ENCODE measurements at regions not wholly inside any gene's neighbourhood (a gene's known extent, or its start where the extent isn't known, plus 50 kb on each side); places are given as distances from the start of the nearest gene placed in this dataset.

DNA sequence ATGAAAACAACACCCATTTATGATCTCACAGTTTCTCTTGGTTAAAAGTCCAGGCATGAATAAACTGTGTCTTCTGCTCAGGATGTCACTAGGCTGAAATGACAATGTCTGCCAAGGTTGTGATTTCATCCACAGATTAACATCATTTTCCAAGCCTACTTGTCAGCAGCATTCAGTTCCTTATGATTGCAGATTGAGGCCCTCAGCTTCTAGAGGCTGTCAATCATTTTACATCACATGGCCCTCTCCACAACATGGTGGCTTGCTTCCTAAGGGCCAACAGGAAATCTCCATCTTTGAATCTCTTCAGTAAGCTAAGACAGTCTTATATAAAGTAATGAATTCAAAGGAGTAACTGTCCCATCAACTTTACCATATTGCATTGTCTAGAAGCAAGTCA, 377.6 kb downstream of the ANKRD7 start:
- Histone ChIP-seq H3K9me3 (ENCODE audit: low read depth, low read length, poor library complexity, severe bottlenecking) (no peaks in the 10 kb centered on the region), H3K4me3 (ENCODE audit: low read depth, low read length, poor library complexity, severe bottlenecking) (no peak overlapping the region), H3K27ac (ENCODE audit: low read depth, low read length, poor library complexity, severe bottlenecking) (no peak overlapping the region), H3K36me3 (ENCODE audit: insufficient read depth, low read length, poor library complexity, severe bottlenecking) (no peaks in the 10 kb centered on the region), H3K4me1 (ENCODE audit: insufficient read depth, low read length, poor library complexity, severe bottlenecking) (no peaks in the 10 kb centered on the region), H3K27me3 (replicated peaks; ENCODE audit: insufficient read depth, low read depth, low read length, poor library complexity) (no peaks in the 10 kb centered on the region)
- intact Hi-C loops (cut with micrococcal nuclease; ENCODE audit: unreplicated experiment): no loop called here
- BruUV-seq (replicated peaks): no TSS peak
- TF ChIP-seq EZH2 (IDR thresholded peaks at IDR 0.05; ENCODE audit: borderline replicate concordance, low read depth, low read length, poor library complexity, severe bottlenecking): no peak
- no peak for TF ChIP-seq CTCF (conservative IDR thresholded peaks at IDR 0.05; ENCODE audit: low read depth, low read length)
- POLR2A ChIA-PET (ENCODE audit: low non-redundant PET): no interaction called here
- CTCF ChIA-PET: no interaction called here
- DNase-seq (ENCODE audit: low spot score): no peak

DNA sequence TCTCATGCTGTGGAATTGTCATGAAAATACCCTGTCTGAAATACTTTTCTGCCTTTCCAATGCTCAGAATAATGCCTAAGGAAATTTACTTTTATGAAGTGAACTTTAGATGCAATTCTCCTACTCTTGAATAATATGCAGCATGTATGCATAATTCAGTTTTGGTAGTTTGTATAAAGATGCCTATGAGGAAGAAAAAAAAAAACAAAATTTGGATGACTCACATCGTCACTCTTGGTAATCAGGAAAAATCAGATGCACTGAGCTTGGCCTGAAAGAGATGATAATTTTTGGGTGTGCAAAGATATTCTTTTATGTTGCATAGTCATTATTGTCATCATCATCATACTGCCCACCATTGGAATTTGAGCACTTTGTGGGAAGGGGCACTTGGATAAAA, 382.1 kb downstream of the ANKRD7 start:
- intact Hi-C loops (cut with micrococcal nuclease; ENCODE audit: unreplicated experiment): no loop called here

GRCh38 chr7:118609207-118609606, 384.7 kb downstream of the ANKRD7 start:
- DNase-seq (ENCODE audit: low spot score): no peak
- ChIA-PET CTCF (no interaction called here), POLR2A (ENCODE audit: low non-redundant PET) (no interaction called here)
- TF ChIP-seq EZH2 (IDR thresholded peaks at IDR 0.05; ENCODE audit: borderline replicate concordance, low read depth, low read length, poor library complexity, severe bottlenecking) (no peak), CTCF (conservative IDR thresholded peaks at IDR 0.05; ENCODE audit: low read depth, low read length) (no peak)
- BruUV-seq (replicated peaks): no TSS peak
- Histone ChIP-seq H3K4me3 (ENCODE audit: low read depth, low read length, poor library complexity, severe bottlenecking) (no peak overlapping the region), H3K36me3 (ENCODE audit: insufficient read depth, low read length, poor library complexity, severe bottlenecking) (no peaks in the 10 kb centered on the region), H3K27me3 (replicated peaks; ENCODE audit: insufficient read depth, low read depth, low read length, poor library complexity) (no peaks in the 10 kb centered on the region), H3K9me3 (ENCODE audit: low read depth, low read length, poor library complexity, severe bottlenecking) (no peaks in the 10 kb centered on the region), H3K4me1 (ENCODE audit: insufficient read depth, low read length, poor library complexity, severe bottlenecking) (no peaks in the 10 kb centered on the region), H3K27ac (ENCODE audit: low read depth, low read length, poor library complexity, severe bottlenecking) (no peak overlapping the region)
- intact Hi-C loops (cut with micrococcal nuclease; ENCODE audit: unreplicated experiment): no loop called here

More for the DNA sequence above, 382.1 kb downstream of the ANKRD7 start:
- TF ChIP-seq CTCF (conservative IDR thresholded peaks at IDR 0.05; ENCODE audit: low read depth, low read length): no peak
- TF ChIP-seq EZH2 (IDR thresholded peaks at IDR 0.05; ENCODE audit: borderline replicate concordance, low read depth, low read length, poor library complexity, severe bottlenecking): no peak
- H3K4me1 ChIP-seq (ENCODE audit: insufficient read depth, low read length, poor library complexity, severe bottlenecking): no peaks in the 10 kb centered on the region
- POLR2A ChIA-PET (ENCODE audit: low non-redundant PET): no interaction called here
- no peaks in the 10 kb centered on the region for H3K27me3 ChIP-seq (replicated peaks; ENCODE audit: insufficient read depth, low read depth, low read length, poor library complexity)
- DNase-seq (ENCODE audit: low spot score): no peak
- H3K27ac ChIP-seq (ENCODE audit: low read depth, low read length, poor library complexity, severe bottlenecking): no peak overlapping the region
- H3K9me3 ChIP-seq (ENCODE audit: low read depth, low read length, poor library complexity, severe bottlenecking): no peaks in the 10 kb centered on the region
- no peak overlapping the region for H3K4me3 ChIP-seq (ENCODE audit: low read depth, low read length, poor library complexity, severe bottlenecking)
- no TSS peak for BruUV-seq (replicated peaks)
- CTCF ChIA-PET: no interaction called here
- H3K36me3 ChIP-seq (ENCODE audit: insufficient read depth, low read length, poor library complexity, severe bottlenecking): no peaks in the 10 kb centered on the region

All from A673 (cell line).